ENCODE measurements at regions not wholly inside any gene's neighbourhood (a gene's known extent, or its start where the extent isn't known, plus 50 kb on each side); places are given as distances from the start of the nearest gene placed in this dataset.

GRCh38 chr6:115706981-115707380 is 353.7 kb downstream of the FRK start:
- Histone ChIP-seq H3K9me3 (no peaks in the 10 kb centered on the region), H3K27me3 (no peaks in the 10 kb centered on the region), H3K4me3 (ENCODE audit: low read depth, low read length) (no peak overlapping the region), H3K4me1 (peaks cover 13% of the 10 kb centered on the region; the same call in 1 of the 2 replicates), H3K36me3 (no peaks in the 10 kb centered on the region)
- no peak for TF ChIP-seq CTCF (IDR thresholded peaks at IDR 0.05; ENCODE audit: low read depth, low read length)
- no peak for DNase-seq

GRCh38 chr6:115706324-115706723 is 354.4 kb downstream of the FRK start:
- peaks cover 13% of the 10 kb centered on the region; the same call in 1 of the 2 replicates for H3K4me1 ChIP-seq
- DNase-seq = no peak
- no peak overlapping the region for H3K4me3 ChIP-seq (ENCODE audit: low read depth, low read length)
- H3K36me3 ChIP-seq = no peaks in the 10 kb centered on the region
- no peaks in the 10 kb centered on the region for H3K27me3 ChIP-seq
- TF ChIP-seq CTCF (IDR thresholded peaks at IDR 0.05; ENCODE audit: low read depth, low read length) = no peak
- no peaks in the 10 kb centered on the region for H3K9me3 ChIP-seq

- peak; percentile 33 for DNase-seq
- Histone ChIP-seq H3K9me3 (no peaks in the 10 kb centered on the region), H3K36me3 (no peaks in the 10 kb centered on the region), H3K4me3 (ENCODE audit: low read depth, low read length) (no peak overlapping the region), H3K4me1 (peaks cover 11% of the 10 kb centered on the region; the same call in 1 of the 2 replicates), H3K27me3 (no peaks in the 10 kb centered on the region)
- TF ChIP-seq CTCF (IDR thresholded peaks at IDR 0.05; ENCODE audit: low read depth, low read length) = no peak
Observed at GRCh38 chr6:115704028-115704427, 356.7 kb downstream of the FRK start.

- Histone ChIP-seq H3K4me3 (ENCODE audit: low read depth, low read length) (no peak overlapping the region), H3K27me3 (no peaks in the 10 kb centered on the region), H3K36me3 (no peaks in the 10 kb centered on the region), H3K4me1 (no peaks in the 10 kb centered on the region), H3K9me3 (no peaks in the 10 kb centered on the region)
- DNase-seq = no peak
- TF ChIP-seq CTCF (IDR thresholded peaks at IDR 0.05; ENCODE audit: low read depth, low read length) = no peak
Observed at GRCh38 chr6:115691433-115691832, 369.3 kb downstream of the FRK start.

GRCh38 chr6:115690854-115691253 is 369.8 kb downstream of the FRK start:
- no peak for DNase-seq
- TF ChIP-seq CTCF (IDR thresholded peaks at IDR 0.05; ENCODE audit: low read depth, low read length) = no peak
- Histone ChIP-seq H3K36me3 (no peaks in the 10 kb centered on the region), H3K27me3 (no peaks in the 10 kb centered on the region), H3K4me1 (no peaks in the 10 kb centered on the region), H3K9me3 (no peaks in the 10 kb centered on the region), H3K4me3 (ENCODE audit: low read depth, low read length) (no peak overlapping the region)

GRCh38 chr6:115681978-115682775 is 378.5 kb downstream of the FRK start:
- Histone ChIP-seq H3K9me3 (no peaks in the 10 kb centered on the region), H3K36me3 (no peaks in the 10 kb centered on the region), H3K27me3 (no peaks in the 10 kb centered on the region), H3K4me1 (no peaks in the 10 kb centered on the region), H3K4me3 (ENCODE audit: low read depth, low read length) (no peak overlapping the region)
- DNase-seq = no peak
- TF ChIP-seq CTCF (IDR thresholded peaks at IDR 0.05; ENCODE audit: low read depth, low read length) = no peak
